Fibroblast of the aortic adventitia (primary cell): ENCODE measurements at regions not wholly inside any gene's neighbourhood (a gene's known extent, or its start where the extent isn't known, plus 50 kb on each side); places are given as distances from the start of the nearest gene placed in this dataset. TPM values are rescaled to one million over a fixed set of nuclear protein-coding genes. Genes with fewer than 3 reads are reported as not detected.

Experiments used
- DNase-seq: peaks from one replicate; pipeline ENCODE4 v3.0.0-alpha.2; 2010; ENCODE audit warnings: low read depth
- H3K4me3 ChIP-seq: 2 replicates; pipeline ENCODE4 v1.5.1; 2011; ENCODE audit warnings: low read depth, mild to moderate bottlenecking, control low read depth, low read length, moderate library complexity
- CTCF ChIP-seq: IDR thresholded peaks from 2 replicates; pipeline ENCODE4 v1.5.1; 2011; ENCODE audit warnings: mild to moderate bottlenecking, low read length, control low read depth, inconsistent platforms; ENCODE audit not compliant: insufficient read depth
- small RNA-seq: library from RNA; depleted of rRNA; stranded (forward); fragments of <200 nt; gene quantifications from one replicate; pipeline ENCODE3, GENCODE V24; 2012

- no peak for DNase-seq
- H3K4me3 ChIP-seq: no peak overlapping the region
- no peak for TF ChIP-seq CTCF
These were observed 57.2 kb upstream of the SIAH1 start for GRCh38 chr16:48442379-48442778.

GRCh38 chr16:48441863-48442279 is 56.7 kb upstream of the SIAH1 start:
- TF ChIP-seq CTCF: no peak
- no peak overlapping the region for H3K4me3 ChIP-seq
- DNase-seq: no peak

GRCh38 chr16:48441106-48441505 is 55.9 kb upstream of the SIAH1 start:
- no peak for DNase-seq
- no peak overlapping the region for H3K4me3 ChIP-seq
- TF ChIP-seq CTCF: no peak

GRCh38 chr16:48438414-48438813 is 53.2 kb upstream of the SIAH1 start:
- TF ChIP-seq CTCF: no peak
- no peak for DNase-seq
- no peak overlapping the region for H3K4me3 ChIP-seq

GRCh38 chr16:48435906-48436305 is 50.7 kb upstream of the SIAH1 start:
- no peak for TF ChIP-seq CTCF
- no peak overlapping the region for H3K4me3 ChIP-seq
- no peak for DNase-seq

- H3K4me3 ChIP-seq: no peak overlapping the region
- no peak for DNase-seq
- peak; percentile 1 for TF ChIP-seq CTCF
These were observed 50.1 kb upstream of the SIAH1 start for GRCh38 chr16:48435318-48435680.

Small RNAs in the stretch of these regions (small RNA-seq; reads per million reads assigned to genes)
- gene AC026470.1: not detected
